HPDE6-E6E7 (cell line): ENCODE measurements at regions not wholly inside any gene's neighbourhood (a gene's known extent, or its start where the extent isn't known, plus 50 kb on each side); places are given as distances from the start of the nearest gene placed in this dataset.
A peak's percentile ranks its signal among the peaks of the same experiment; 100 is the strongest.

Experiments
- DNase-seq: peaks from one replicate; pipeline ENCODE4 v3.0.0; 2011; ENCODE audit warnings: missing footprints; ENCODE audit errors: extremely low spot score

- no peak for DNase-seq
Measured at GRCh38 chr4:81946996-81947395, 426.8 kb downstream of the HNRNPD start.

GRCh38 chr4:81930506-81931238 lies 443.1 kb downstream of the HNRNPD start:
- no peak for DNase-seq

- no peak for DNase-seq
Measured at GRCh38 chr4:81923140-81923539, 450.7 kb downstream of the HNRNPD start.

GRCh38 chr4:81922313-81922712 lies 450.6 kb upstream of the RASGEF1B start:
- DNase-seq, result no peak

- no peak for DNase-seq
Measured at GRCh38 chr4:81921751-81922159, 450.0 kb upstream of the RASGEF1B start.

GRCh38 chr4:81919810-81920209 lies 448.1 kb upstream of the RASGEF1B start:
- no peak for DNase-seq

- peak; percentile 7 for DNase-seq
Measured at GRCh38 chr4:81919223-81919622, 447.5 kb upstream of the RASGEF1B start.

GRCh38 chr4:81915430-81915829 lies 443.7 kb upstream of the RASGEF1B start:
- DNase-seq, result no peak

GRCh38 chr4:81914623-81915022 lies 442.9 kb upstream of the RASGEF1B start:
- no peak for DNase-seq

GRCh38 chr4:81913427-81913879 lies 441.7 kb upstream of the RASGEF1B start:
- peak; percentile 22 for DNase-seq

GRCh38 chr4:81912376-81913030 lies 440.8 kb upstream of the RASGEF1B start:
- DNase-seq, result no peak

GRCh38 chr4:81906905-81907304 lies 435.2 kb upstream of the RASGEF1B start:
- no peak for DNase-seq

GRCh38 chr4:81905971-81906370 lies 434.3 kb upstream of the RASGEF1B start:
- no peak for DNase-seq

- no peak for DNase-seq
Measured at GRCh38 chr4:81904121-81904520, 432.4 kb upstream of the RASGEF1B start.

- DNase-seq, result no peak
Measured at GRCh38 chr4:81903212-81903611, 431.5 kb upstream of the RASGEF1B start.

GRCh38 chr4:81898862-81899504 lies 427.3 kb upstream of the RASGEF1B start:
- DNase-seq, result no peak

- no peak for DNase-seq
Measured at GRCh38 chr4:81896936-81897335, 425.2 kb upstream of the RASGEF1B start.

- no peak for DNase-seq
Measured at GRCh38 chr4:81891005-81891996, 419.6 kb upstream of the RASGEF1B start.

GRCh38 chr4:81884986-81885385 lies 413.3 kb upstream of the RASGEF1B start:
- no peak for DNase-seq

- no peak for DNase-seq
Measured at GRCh38 chr4:81883530-81884450, 412.1 kb upstream of the RASGEF1B start.

- no peak for DNase-seq
Measured at GRCh38 chr4:81883004-81883403, 411.3 kb upstream of the RASGEF1B start.
